Stimulated activated CD8-positive, alpha-beta memory T cell treated with anti-CD3 and anti-CD28 coated beads, Interleukin-7, amount 100 ng/mL, for 4 hours (primary cell): ENCODE measurements at regions not wholly inside any gene's neighbourhood (a gene's known extent, or its start where the extent isn't known, plus 50 kb on each side); places are given as distances from the start of the nearest gene placed in this dataset.

ENCODE experiments used
- DNase-seq, 2 donors: peaks; one replicate each; pipeline ENCODE4 v3.0.0-alpha.2; 2020; ENCODE audit warnings: low read depth in 2 of 2

GRCh38 chr3:17800232-17800631 lies 57.8 kb upstream of the TBC1D5 start:
- DNase-seq, result no peak

GRCh38 chr3:17799312-17799711 lies 56.9 kb upstream of the TBC1D5 start:
- DNase-seq, result no peak

- no peak for DNase-seq
Observed at GRCh38 chr3:17798000-17798399, 55.6 kb upstream of the TBC1D5 start.

- no peak for DNase-seq
Observed at GRCh38 chr3:17795711-17796110, 53.3 kb upstream of the TBC1D5 start.

GRCh38 chr3:17795280-17795679 lies 52.8 kb upstream of the TBC1D5 start:
- DNase-seq, result no peak

DNA sequence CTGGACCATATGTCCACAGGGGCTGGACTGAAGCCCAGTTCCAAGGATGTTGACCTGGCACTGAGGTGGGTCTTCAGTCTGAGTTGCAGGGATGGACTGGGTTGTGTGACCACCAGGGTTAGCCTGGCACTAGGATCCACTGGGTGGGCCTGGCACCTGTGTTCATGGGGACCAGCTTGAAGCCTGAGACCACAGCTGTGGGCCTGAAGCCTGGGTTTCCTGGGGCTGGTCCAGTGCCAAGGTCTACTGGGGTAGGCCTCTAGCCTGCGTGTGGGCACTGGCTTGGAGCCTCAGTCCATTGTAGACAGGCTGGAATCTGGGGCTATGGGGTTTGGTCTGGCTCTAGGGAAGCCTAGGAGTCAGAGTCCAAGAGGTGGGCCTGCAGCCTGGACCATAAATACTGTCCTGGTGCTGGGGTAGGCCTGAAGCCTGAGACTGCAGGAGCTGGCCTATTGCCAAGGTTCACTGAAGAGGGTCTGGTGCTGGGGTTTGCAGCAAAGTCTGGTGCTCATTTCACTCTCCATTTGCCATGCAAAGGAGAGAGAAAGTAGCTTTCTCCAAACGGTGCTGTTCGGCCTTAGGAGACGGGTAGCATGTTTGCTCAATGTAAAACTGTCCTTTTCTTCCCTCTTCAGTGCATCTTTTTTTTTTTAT lies 51.2 kb upstream of the TBC1D5 start:
- DNase-seq, result no peak
